Fibroblast of skin of left biceps (primary cell): ENCODE measurements at regions not wholly inside any gene's neighbourhood (a gene's known extent, or its start where the extent isn't known, plus 50 kb on each side); places are given as distances from the start of the nearest gene placed in this dataset.

ENCODE experiments used
- DNase-seq, 2 experiments: peaks; one replicate each; pipeline ENCODE4 v3.0.0-alpha.2; 2013; ENCODE audit warnings: low read depth in 2 of 2

GRCh38 chr5:145365464-145365863 lies 469.7 kb downstream of the PRELID2 start:
- no peak for DNase-seq

- peak; percentile 78 to 80 for DNase-seq
Observed at GRCh38 chr5:145362266-145362665, 472.9 kb downstream of the PRELID2 start.

DNA sequence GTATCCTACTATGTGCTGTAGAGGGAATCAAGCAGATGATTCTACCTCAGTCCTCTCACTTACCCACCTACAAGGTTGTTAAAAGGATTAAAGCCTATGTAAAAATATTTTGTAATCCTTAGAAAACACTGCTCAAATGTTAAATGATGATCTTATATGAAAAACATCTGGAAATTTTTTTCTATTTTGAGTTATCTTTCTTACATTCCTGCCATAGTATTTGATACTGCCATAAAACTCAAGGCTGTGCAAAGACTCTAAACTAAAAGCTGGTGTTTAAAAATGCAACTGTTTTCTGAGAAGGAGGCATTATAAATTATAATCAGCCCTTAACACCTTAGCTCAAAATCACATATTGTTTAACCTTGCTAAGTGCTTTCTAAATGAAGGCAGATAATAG lies 474.2 kb downstream of the PRELID2 start:
- DNase-seq: peak; percentile 19 to 32

GRCh38 chr5:145350513-145350912 lies 484.6 kb downstream of the PRELID2 start:
- peak; percentile 73 to 76 for DNase-seq

DNA sequence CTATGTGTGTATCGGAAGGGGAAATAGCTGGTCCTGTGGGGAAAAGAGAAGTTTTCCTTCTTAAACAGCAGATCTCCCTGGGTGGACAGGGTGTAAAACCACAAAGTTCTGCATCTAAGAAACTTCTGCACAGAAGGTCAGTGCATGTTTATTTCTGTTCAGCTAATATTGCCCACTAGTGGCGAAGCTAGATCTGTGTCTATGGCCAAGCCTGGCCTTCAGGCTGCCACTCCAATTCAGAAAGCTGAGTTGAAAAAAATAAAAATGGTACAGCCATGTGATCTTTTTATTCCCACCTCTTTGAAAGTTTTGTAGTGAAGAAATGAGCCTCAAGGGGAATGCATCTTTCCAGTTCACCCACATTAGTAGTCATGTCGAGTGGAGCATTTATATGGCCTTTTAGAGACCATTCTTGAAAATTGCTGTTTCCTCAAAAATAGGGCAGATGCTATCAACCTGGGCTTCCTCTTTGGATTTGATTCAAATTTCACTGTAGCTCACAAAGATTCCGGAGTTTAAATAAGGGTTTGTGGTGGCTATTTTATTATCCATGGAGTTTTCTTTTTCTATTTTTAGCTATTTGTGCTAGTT lies 488.0 kb downstream of the PRELID2 start:
- no peak for DNase-seq

DNA sequence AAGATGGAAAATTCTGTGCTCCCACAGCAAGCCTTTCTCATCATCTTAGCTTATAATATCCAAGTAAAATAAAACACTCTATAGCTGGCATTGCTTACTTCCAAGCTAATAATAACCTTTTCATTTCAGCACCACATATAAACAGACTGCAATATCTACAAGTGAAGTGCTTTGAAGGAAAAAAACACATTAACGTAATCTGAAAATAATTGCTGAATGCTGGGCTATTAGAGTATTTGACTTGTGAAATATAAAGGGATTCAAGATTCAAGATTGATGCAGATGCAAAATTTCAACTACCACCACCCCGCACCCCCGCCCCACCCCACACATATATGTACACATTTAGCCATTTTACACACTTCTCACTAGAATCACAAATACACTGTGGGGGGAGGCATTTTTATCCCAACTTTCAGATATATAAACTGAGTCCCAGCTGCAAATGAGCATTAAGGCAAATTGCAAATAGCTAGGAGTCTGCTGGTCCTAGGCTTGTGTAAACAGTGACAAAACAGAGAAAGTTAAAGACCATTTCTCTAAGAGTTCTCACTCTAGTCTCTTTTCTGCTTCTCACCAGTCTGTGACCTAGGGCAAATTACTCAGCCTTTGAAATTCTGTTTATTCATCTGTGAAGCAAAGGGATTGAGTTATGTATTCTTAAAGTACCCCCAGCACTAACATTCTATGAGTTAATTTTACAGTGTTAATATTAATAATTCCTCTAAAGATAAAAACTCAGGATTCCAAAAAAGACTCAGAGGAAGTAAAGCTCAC lies 489.4 kb downstream of the PRELID2 start:
- no peak for DNase-seq

DNA sequence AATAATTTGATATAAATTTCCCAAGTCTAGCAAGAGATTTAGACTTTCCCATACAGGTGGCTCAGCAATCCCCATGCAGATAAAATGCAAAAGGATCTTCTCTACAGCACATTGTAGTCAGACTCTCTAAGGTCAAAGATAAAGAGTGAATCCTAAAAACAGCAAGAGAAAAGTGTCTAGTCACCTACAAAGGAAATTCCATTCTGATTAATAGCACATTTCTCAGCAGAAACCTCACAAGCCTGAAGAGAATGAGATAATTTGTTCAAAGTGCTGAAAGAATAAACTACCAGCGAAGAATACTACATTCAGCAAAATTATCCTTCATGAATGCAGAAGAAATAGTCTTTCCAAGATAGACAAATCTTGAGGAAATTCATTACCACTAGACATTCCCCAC lies 493.3 kb downstream of the PRELID2 start:
- no peak for DNase-seq

- DNase-seq: no peak
Observed at GRCh38 chr5:145340099-145340498, 495.0 kb downstream of the PRELID2 start.

GRCh38 chr5:145324767-145325479 lies 510.2 kb downstream of the PRELID2 start:
- no peak for DNase-seq

DNA sequence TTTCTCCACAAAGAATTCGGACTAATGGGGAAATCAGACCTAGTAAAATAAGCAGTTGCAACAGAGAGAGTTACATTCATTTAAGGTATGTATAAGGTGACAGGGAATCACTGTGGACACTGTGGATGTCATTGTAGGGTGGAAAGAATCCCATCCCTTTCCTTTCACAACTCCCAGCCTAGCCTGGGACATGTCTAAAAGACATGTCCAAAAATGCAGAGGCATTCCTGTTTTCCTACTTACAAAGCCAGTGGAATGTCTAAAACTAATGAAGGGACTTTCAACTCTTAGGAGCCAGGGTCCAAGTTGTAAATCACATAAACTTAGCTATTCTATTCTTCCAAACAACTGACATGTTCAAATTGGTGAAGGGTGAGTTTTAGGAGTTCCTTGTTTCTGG lies 511.0 kb downstream of the PRELID2 start:
- DNase-seq: no peak

- no peak for DNase-seq
Observed at GRCh38 chr5:145316282-145316681, 518.9 kb downstream of the PRELID2 start.

GRCh38 chr5:145307866-145308382 lies 527.2 kb downstream of the PRELID2 start:
- DNase-seq: no peak

- DNase-seq: no peak
Observed at GRCh38 chr5:145295236-145295835, 539.8 kb downstream of the PRELID2 start.

DNA sequence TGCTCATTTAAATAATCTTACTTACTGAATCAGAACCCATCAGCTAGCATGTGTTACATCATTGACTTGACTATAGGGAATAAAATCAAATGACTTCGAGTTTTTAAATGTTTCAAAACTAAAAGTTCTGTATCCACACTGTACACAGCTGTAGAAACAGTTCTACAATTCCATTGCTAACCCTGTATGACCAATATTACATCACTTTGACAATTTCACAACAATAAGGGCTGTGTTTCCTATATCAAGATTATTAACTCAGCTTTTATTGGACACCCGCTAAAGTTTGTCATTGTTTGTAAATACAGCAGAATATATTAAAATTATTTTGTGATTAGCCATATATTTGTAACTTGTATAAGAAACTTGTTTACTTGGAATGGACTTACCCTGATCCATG lies 540.8 kb downstream of the PRELID2 start:
- DNase-seq: no peak

DNA sequence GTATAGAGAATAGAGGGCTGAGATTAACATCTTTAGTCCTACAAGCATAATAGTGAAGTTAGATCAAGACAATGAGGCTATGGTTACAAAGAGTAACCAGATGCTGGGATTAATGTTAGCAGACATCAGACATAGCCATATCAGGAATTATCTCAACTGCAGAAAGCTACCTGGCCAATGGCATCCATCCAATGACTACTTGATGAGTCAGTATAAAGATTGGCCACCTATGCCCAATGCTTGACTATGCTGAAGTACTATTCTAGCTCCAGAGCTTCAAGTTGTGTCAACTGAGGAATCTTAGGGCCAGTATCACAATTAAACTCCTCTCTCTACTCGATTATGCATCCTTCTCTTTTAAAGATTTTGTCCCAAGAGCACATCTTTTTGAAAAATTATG lies 541.4 kb downstream of the PRELID2 start:
- DNase-seq: no peak

DNA sequence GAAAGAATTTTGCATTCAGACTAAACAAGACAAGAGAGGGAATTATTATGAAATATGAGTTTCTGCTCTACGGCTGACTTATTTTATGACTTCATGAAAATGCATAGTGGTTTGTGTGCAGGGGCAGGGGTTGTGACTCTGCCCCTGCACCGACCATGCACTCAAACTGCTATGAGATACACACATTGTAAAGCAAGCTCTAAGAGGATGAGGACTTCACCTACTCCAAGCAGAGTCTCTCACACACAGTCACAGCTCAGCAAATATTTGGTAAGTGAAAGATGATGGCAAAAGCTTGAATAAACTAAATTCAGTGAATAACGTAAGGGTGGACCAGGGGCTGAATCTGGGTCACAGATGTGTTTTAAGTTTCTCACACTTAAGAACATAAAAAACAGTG lies 542.9 kb downstream of the PRELID2 start:
- no peak for DNase-seq

DNA sequence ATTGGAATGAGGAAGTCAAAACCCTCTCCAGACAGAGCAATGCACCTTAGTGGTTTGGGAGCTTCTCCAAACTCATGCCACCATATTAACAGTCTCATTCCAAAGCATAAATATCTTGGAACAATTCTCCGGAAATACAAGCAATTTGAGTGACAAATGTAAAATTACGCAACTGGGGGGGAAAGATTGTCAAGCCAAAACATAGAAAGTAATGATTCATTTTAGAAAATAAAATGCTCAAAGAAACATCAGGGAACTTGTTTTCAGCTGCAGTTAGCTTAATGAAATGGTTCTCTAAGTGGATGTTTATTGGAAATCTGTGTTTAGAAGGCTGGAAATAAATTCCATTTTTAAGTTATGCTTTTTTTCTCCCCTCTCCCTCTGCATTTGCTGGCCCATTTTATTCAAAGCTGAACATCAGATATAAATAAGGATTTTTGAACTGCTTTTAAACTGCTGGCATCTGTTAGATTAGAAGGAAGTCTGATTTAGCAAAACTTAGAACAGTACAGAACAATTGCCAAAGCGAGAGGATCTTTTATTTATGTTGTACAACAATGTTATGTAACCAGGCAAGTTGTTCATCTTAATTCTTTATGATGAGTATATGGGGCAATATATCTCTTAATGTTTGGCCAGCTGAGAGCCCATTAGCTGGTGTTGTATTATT lies 551.9 kb downstream of the PRELID2 start:
- peak in 1 of 2 experiments; percentile 1 for DNase-seq

GRCh38 chr5:145280806-145281205 lies 554.3 kb downstream of the PRELID2 start:
- no peak for DNase-seq

GRCh38 chr5:145280214-145280613 lies 554.9 kb downstream of the PRELID2 start:
- DNase-seq: no peak

DNA sequence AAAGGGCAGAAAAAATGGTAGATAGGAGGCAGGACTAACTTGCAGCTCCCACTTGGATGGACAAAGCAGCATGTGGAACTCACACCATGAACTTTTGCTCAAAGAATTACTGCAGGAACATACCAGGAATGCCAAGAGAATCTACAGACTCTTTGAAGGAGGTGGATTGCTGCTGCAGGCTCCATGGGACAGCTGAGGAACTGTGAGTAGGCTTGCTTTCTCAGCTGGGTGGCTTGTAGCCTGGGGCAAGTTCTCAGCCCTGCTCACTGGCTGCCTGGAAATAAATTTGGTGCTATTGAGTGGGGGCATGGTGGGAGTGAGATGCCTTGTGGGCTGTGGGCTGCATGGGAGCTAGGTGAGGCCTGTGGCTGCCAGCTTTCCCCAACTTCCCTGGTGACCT lies 574.5 kb downstream of the PRELID2 start:
- no peak for DNase-seq

GRCh38 chr5:145247745-145248040 lies 587.4 kb downstream of the PRELID2 start:
- DNase-seq: no peak
